Endodermal cell (in vitro differentiated cells): ENCODE measurements at regions not wholly inside any gene's neighbourhood (a gene's known extent, or its start where the extent isn't known, plus 50 kb on each side); places are given as distances from the start of the nearest gene placed in this dataset.

Source experiments
- DNase-seq: peaks from one replicate; pipeline ENCODE4 v3.0.0-alpha.2; 2017
- H3K27ac ChIP-seq: 2 replicates; pipeline ENCODE4 v1.5.1; 2013; ENCODE audit warnings: mild to moderate bottlenecking, low read depth, low read length, moderate library complexity
- H3K27me3 ChIP-seq: 2 replicates; pipeline ENCODE4 v1.6.1; 2013; ENCODE audit warnings: mild to moderate bottlenecking, low read length, moderate library complexity; ENCODE audit not compliant: insufficient read depth, control insufficient read depth, poor library complexity, severe bottlenecking
- H3K36me3 ChIP-seq: 2 replicates; pipeline ENCODE4 v1.7.0; 2013; ENCODE audit warnings: mild to moderate bottlenecking, low read length, moderate library complexity; ENCODE audit not compliant: control insufficient read depth, insufficient read depth
- H3K4me1 ChIP-seq: one replicate; pipeline ENCODE4 v1.7.0; 2013; ENCODE audit warnings: low read length; ENCODE audit not compliant: control insufficient read depth, insufficient read depth
- H3K4me3 ChIP-seq: 2 replicates; pipeline ENCODE4 v1.5.1; 2013; ENCODE audit warnings: mild to moderate bottlenecking, low read length, moderate library complexity
- H3K9ac ChIP-seq: 2 replicates; pipeline ENCODE4 v1.6.1; 2013; ENCODE audit warnings: mild to moderate bottlenecking, low read length, moderate library complexity; ENCODE audit not compliant: poor library complexity, severe bottlenecking; ENCODE audit errors: extremely low read depth
- H3K9me3 ChIP-seq: 2 replicates; pipeline ENCODE4 v1.6.1; 2013; ENCODE audit warnings: mild to moderate bottlenecking, low read length, moderate library complexity; ENCODE audit not compliant: control insufficient read depth
- H3K27ac Mint-ChIP-seq: 2 replicates; pipeline ENCODE4 v1.8.0; 2020; ENCODE audit warnings: mixed read lengths
- H3K27me3 Mint-ChIP-seq: 2 replicates; pipeline ENCODE4 v1.8.0; 2021; ENCODE audit warnings: mild to moderate bottlenecking, mixed read lengths; ENCODE audit not compliant: insufficient read depth
- H3K36me3 Mint-ChIP-seq: 2 replicates; pipeline ENCODE4 v1.8.0; 2020; ENCODE audit warnings: low read depth, mixed read lengths
- H3K4me1 Mint-ChIP-seq: 2 replicates; pipeline ENCODE4 v1.8.0; 2020; ENCODE audit warnings: mixed read lengths
- H3K4me3 Mint-ChIP-seq: 2 replicates; pipeline ENCODE4 v1.8.0; 2020; ENCODE audit warnings: mild to moderate bottlenecking, moderate library complexity, mixed read lengths
- H3K9me3 Mint-ChIP-seq: 2 replicates; pipeline ENCODE4 v1.8.0; 2020; ENCODE audit warnings: mild to moderate bottlenecking, mixed read lengths
- CTCF ChIP-seq: fragments of 200-600 bp; sonication (generic); conservative IDR thresholded peaks from 2 replicates; pipeline ENCODE4 v1.5.0; 2021; ENCODE audit warnings: antibody characterized with exemption, mild to moderate bottlenecking
- WGBS, 2 experiments: methylation state at CpG; one replicate each; pipeline versions ENCODE4 v1.1.5 to v1.1.7; 2013; ENCODE audit warnings: missing lambda C conversion rate in 2 of 2, mixed read lengths in 1 of 2; ENCODE audit not compliant: insufficient coverage in 1 of 2, insufficient read length in 1 of 2; 5-methylcytosine and 5-hydroxymethylcytosine counted together

- H3K36me3 ChIP-seq = no peaks in the 10 kb centered on the region
- no peak for DNase-seq
- 82 to 85% methylated on average over 13 to 23 of the region's 23 CpGs for WGBS, 2 experiments
- H3K27ac ChIP-seq = no peak overlapping the region
- H3K9me3 ChIP-seq = no peaks in the 10 kb centered on the region
- H3K36me3 Mint-ChIP-seq = no peaks in the 10 kb centered on the region
- H3K9ac ChIP-seq = no peak overlapping the region
- no peaks in the 10 kb centered on the region for H3K9me3 Mint-ChIP-seq
- H3K4me3 ChIP-seq = no peak overlapping the region
- H3K4me1 Mint-ChIP-seq = peaks cover 11% of the 10 kb centered on the region
- H3K27me3 ChIP-seq = no peaks in the 10 kb centered on the region
- no peak overlapping the region for H3K27ac Mint-ChIP-seq
- no peak overlapping the region for H3K4me3 Mint-ChIP-seq
- peaks cover 12% of the 10 kb centered on the region for H3K4me1 ChIP-seq
- H3K27me3 Mint-ChIP-seq = peaks cover 7% of the 10 kb centered on the region
- no peak for TF ChIP-seq CTCF
Measured at GRCh38 chr22:49232319-49233067, 595.2 kb downstream of the BRD1 start.

GRCh38 chr22:49230194-49230577 is 597.5 kb downstream of the BRD1 start:
- H3K9me3 ChIP-seq = no peaks in the 10 kb centered on the region
- H3K9me3 Mint-ChIP-seq = no peaks in the 10 kb centered on the region
- H3K4me1 ChIP-seq = no peaks in the 10 kb centered on the region
- no peak overlapping the region for H3K4me3 Mint-ChIP-seq
- no peak overlapping the region for H3K27ac ChIP-seq
- peaks cover 10% of the 10 kb centered on the region for H3K27me3 ChIP-seq
- no peak for TF ChIP-seq CTCF
- H3K9ac ChIP-seq = no peak overlapping the region
- peak; percentile 89 for DNase-seq
- H3K27me3 Mint-ChIP-seq = peaks cover 14% of the 10 kb centered on the region
- no peak overlapping the region for H3K27ac Mint-ChIP-seq
- H3K4me1 Mint-ChIP-seq = no peaks in the 10 kb centered on the region
- H3K36me3 ChIP-seq = no peaks in the 10 kb centered on the region
- H3K36me3 Mint-ChIP-seq = no peaks in the 10 kb centered on the region
- WGBS, 2 experiments = 29 to 57% methylated on average over 1 to 3 of the region's 3 CpGs
- no peak overlapping the region for H3K4me3 ChIP-seq

GRCh38 chr22:49229483-49230193 is 598.0 kb downstream of the BRD1 start:
- no peaks in the 10 kb centered on the region for H3K9me3 Mint-ChIP-seq
- H3K36me3 ChIP-seq = no peaks in the 10 kb centered on the region

More at GRCh38 chr22:49229483-49230193, 598.0 kb downstream of the BRD1 start:
- WGBS, 2 experiments = 58 to 71% methylated on average over 6 to 10 of the region's 10 CpGs
- Mint-ChIP-seq H3K27ac (no peak overlapping the region), H3K36me3 (no peaks in the 10 kb centered on the region), H3K27me3 (peaks cover 14% of the 10 kb centered on the region), H3K4me3 (no peak overlapping the region), H3K4me1 (no peaks in the 10 kb centered on the region)
- peaks cover 10% of the 10 kb centered on the region for H3K27me3 ChIP-seq
- DNase-seq = no peak
- no peaks in the 10 kb centered on the region for H3K4me1 ChIP-seq
- no peaks in the 10 kb centered on the region for H3K9me3 ChIP-seq
- no peak overlapping the region for H3K27ac ChIP-seq
- no peak overlapping the region for H3K9ac ChIP-seq
- no peak for TF ChIP-seq CTCF
- H3K4me3 ChIP-seq = no peak overlapping the region
